Liver (tissue), 3 donors: ENCODE measurements at regions not wholly inside any gene's neighbourhood (a gene's known extent, or its start where the extent isn't known, plus 50 kb on each side); places are given as distances from the start of the nearest gene placed in this dataset.

Experiments
- GABPA ChIP-seq, 2 donors: IDR thresholded peaks in 1 of 2; conservative IDR thresholded peaks in 1 of 2; 2 replicates each; pipeline ENCODE4 v1.6.1; 2016; ENCODE audit warnings: antibody characterized with exemption in 2 of 2, mild to moderate bottlenecking in 1 of 2, moderate library complexity in 1 of 2
- JUND ChIP-seq, 2 donors: IDR thresholded peaks; 2 replicates each; pipeline ENCODE4 v1.6.1; 2016; ENCODE audit warnings: antibody characterized with exemption in 2 of 2
- TF ChIP-seq, protein P1 (sequence below): fragments of 150-350 bp; IDR thresholded peaks from 2 replicates; pipeline ENCODE4 v1.5.1; 2017; ENCODE audit warnings: improper control_type of control experiment, low read depth, low read length; ENCODE audit not compliant: missing input control
- donor health status: healthy.
- donor health status: healthy.

DNA sequence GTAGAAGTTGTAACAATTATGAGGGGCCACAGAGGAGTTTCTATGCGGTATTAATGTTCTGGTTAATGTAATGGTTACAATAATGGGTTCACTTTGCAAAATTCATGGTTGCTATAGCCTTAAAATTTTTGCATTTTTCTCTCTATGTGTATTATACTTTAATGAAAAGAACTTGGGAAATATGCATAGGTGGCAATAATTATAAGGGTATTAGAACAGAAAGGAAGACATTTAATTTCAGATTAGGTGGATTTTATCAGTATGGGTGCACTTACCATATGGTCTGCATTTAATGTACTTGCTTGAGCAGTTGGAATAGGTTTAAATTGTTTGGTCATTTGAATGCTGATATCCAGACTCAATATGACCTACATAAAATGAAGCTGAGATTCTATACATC is 161.6 kb upstream of the TACR1 start:
- TF ChIP-seq, protein P1, sequence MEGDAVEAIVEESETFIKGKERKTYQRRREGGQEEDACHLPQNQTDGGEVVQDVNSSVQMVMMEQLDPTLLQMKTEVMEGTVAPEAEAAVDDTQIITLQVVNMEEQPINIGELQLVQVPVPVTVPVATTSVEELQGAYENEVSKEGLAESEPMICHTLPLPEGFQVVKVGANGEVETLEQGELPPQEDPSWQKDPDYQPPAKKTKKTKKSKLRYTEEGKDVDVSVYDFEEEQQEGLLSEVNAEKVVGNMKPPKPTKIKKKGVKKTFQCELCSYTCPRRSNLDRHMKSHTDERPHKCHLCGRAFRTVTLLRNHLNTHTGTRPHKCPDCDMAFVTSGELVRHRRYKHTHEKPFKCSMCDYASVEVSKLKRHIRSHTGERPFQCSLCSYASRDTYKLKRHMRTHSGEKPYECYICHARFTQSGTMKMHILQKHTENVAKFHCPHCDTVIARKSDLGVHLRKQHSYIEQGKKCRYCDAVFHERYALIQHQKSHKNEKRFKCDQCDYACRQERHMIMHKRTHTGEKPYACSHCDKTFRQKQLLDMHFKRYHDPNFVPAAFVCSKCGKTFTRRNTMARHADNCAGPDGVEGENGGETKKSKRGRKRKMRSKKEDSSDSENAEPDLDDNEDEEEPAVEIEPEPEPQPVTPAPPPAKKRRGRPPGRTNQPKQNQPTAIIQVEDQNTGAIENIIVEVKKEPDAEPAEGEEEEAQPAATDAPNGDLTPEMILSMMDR = no peak
- TF ChIP-seq GABPA (IDR thresholded peaks at IDR 0.05 in 1 of 2, conservative IDR thresholded peaks at IDR 0.05 in 1 of 2) (no peak), JUND (IDR thresholded peaks at IDR 0.05) (no peak)
